Esophagus muscularis mucosa (tissue), 4 donors: ENCODE measurements at regions not wholly inside any gene's neighbourhood (a gene's known extent, or its start where the extent isn't known, plus 50 kb on each side); places are given as distances from the start of the nearest gene placed in this dataset.
"Not testable (repeated sequence)": the region's sequence is repeated elsewhere in the genome, so short reads cannot be mapped to it uniquely, and the experiment has no call there.

Experiments
- DNase-seq: peaks from one replicate; pipeline ENCODE4 v3.0.0-alpha.2; 2017; ENCODE audit errors: extremely low spot score
- H3K27ac ChIP-seq, 4 donors: fragments of 200-600 bp; sonication (generic); replicated peaks in 1 of 4; 1 replicate in 3 of 4; 2 replicates in 1 of 4; pipeline ENCODE4 v1.5.1; 2016 to 2019; ENCODE audit warnings: mild to moderate bottlenecking in 1 of 4
- H3K27me3 ChIP-seq, 4 donors: fragments of 200-600 bp; sonication (generic); one replicate each; pipeline versions ENCODE4 v1.5.1 to v1.6.0; 2016 to 2019
- H3K36me3 ChIP-seq, 4 donors: fragments of 200-600 bp; sonication (generic); one replicate each; pipeline ENCODE4 v1.5.1; 2016 to 2019
- H3K4me1 ChIP-seq, 4 donors: fragments of 200-600 bp; sonication (generic); one replicate each; pipeline ENCODE4 v1.5.1; 2016 to 2019
- H3K4me3 ChIP-seq, 4 donors: fragments of 200-600 bp; sonication (generic); 1 replicate in 2 of 4; 2 replicates in 2 of 4; pipeline ENCODE4 v1.5.1; 2016 to 2019; ENCODE audit warnings: mild to moderate bottlenecking in 4 of 4, moderate library complexity in 1 of 4
- H3K9me3 ChIP-seq, 4 donors: fragments of 200-600 bp; sonication (generic); 1 replicate in 3 of 4; 2 replicates in 1 of 4; pipeline ENCODE4 v1.5.1; 2016 to 2019
- WGBS: methylation state at CpG from one replicate; pipeline ENCODE4 v1.1.5; 2018; 5-methylcytosine and 5-hydroxymethylcytosine counted together
- intact Hi-C: fragments of 100-400 bp; cut with DNase I; formaldehyde crosslinking; loops from one replicate; pipeline ENCODE4 v1.15.1; 2023

GRCh38 chr15:30470601-30471365, 56.7 kb upstream of the GOLGA8R start:
- H3K4me1 ChIP-seq, H3K36me3 ChIP-seq, H3K9me3 ChIP-seq, DNase-seq, H3K27me3 ChIP-seq, intact Hi-C loops: not testable (repeated sequence)
- Histone ChIP-seq H3K4me3 (peak overlapping the region; percentile 51 to 60 (median 56)), H3K27ac (peak overlapping the region; percentile 76 to 86 (median 78))
- no CpG with 5 or more reads among the region's 89 CpGs for WGBS

DNA sequence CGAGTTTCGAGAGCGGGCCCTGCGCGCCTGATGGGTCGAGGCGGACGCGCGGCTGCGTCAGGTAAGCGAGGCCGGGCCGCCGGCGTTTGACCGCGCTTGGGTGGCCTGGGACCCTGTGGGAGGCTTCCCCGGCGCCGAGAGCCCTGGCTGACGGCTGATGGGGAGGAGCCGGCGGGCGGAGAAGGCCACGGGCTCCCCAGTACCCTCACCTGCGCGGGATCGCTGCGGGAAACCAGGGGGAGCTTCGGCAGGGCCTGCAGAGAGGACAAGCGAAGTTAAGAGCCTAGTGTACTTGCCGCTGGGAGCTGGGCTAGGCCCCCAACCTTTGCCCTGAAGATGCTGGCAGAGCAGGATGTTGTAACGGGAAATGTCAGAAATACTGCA, 57.3 kb upstream of the GOLGA8R start:
- H3K9me3 ChIP-seq, intact Hi-C loops, H3K36me3 ChIP-seq, H3K27me3 ChIP-seq, DNase-seq, H3K4me1 ChIP-seq: not testable (repeated sequence)
- H3K4me3 ChIP-seq = peak overlapping the region; percentile 51 to 60 (median 56)
- peak overlapping the region; percentile 76 to 86 (median 78) for H3K27ac ChIP-seq
- no CpG with 5 or more reads among the region's 34 CpGs for WGBS

- intact Hi-C loops, H3K4me3 ChIP-seq, H3K27ac ChIP-seq, H3K4me1 ChIP-seq, H3K36me3 ChIP-seq, H3K27me3 ChIP-seq, DNase-seq, H3K9me3 ChIP-seq: not testable (repeated sequence)
- WGBS = no CpG with 5 or more reads among the region's 10 CpGs
These were observed 57.9 kb upstream of the GOLGA8R start for GRCh38 chr15:30471817-30472551.

- intact Hi-C loops, H3K9me3 ChIP-seq, H3K4me3 ChIP-seq, H3K4me1 ChIP-seq, DNase-seq, H3K27me3 ChIP-seq, H3K27ac ChIP-seq: not testable (repeated sequence)
- peaks cover 4 to 22% (median 7%) of the 10 kb centered on the region in 4 donors for H3K36me3 ChIP-seq
- WGBS = 84% methylated on average over 9 of the region's 9 CpGs
These were observed 67.0 kb upstream of the GOLGA8Q start for GRCh38 chr15:30484887-30485286.

- H3K27me3 ChIP-seq, H3K27ac ChIP-seq, DNase-seq, intact Hi-C loops, H3K4me3 ChIP-seq, H3K9me3 ChIP-seq, H3K4me1 ChIP-seq: not testable (repeated sequence)
- peaks cover 4 to 18% (median 7%) of the 10 kb centered on the region in 4 donors for H3K36me3 ChIP-seq
- WGBS = 80% methylated on average over 17 of the region's 17 CpGs
These were observed 62.6 kb upstream of the GOLGA8Q start for GRCh38 chr15:30489237-30489636.

- H3K4me3 ChIP-seq, DNase-seq, H3K27me3 ChIP-seq, H3K27ac ChIP-seq, H3K9me3 ChIP-seq, H3K4me1 ChIP-seq, intact Hi-C loops: not testable (repeated sequence)
- 75% methylated on average over 1 of the region's 1 CpG for WGBS
- peaks cover 4 to 18% (median 7%) of the 10 kb centered on the region in 4 donors for H3K36me3 ChIP-seq
These were observed 61.5 kb upstream of the GOLGA8Q start for GRCh38 chr15:30490334-30490733.

DNA sequence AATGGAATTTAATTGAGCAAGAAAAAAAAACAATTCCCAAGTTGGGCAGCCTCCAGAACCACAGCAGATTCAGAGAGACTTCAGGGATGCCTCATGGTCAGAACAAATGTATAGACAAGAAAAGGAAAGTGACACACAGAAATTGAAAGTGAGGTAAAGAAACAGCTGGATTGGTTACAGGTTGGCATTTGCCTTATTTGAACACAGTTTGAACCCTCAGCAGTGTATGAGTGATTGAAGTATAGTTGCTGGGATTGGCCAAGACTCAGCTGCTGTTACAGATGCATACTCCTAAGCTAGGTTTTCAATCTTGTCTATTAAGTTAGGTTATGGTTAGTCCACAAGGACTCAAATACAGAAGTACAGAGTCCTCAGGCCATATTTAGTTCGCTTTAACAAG, 57.9 kb upstream of the GOLGA8Q start:
- DNase-seq, intact Hi-C loops, H3K36me3 ChIP-seq, H3K27ac ChIP-seq, H3K4me3 ChIP-seq, H3K9me3 ChIP-seq, H3K4me1 ChIP-seq, H3K27me3 ChIP-seq: not testable (repeated sequence)
- no CpG with 5 or more reads among the region's 1 CpG for WGBS

DNA sequence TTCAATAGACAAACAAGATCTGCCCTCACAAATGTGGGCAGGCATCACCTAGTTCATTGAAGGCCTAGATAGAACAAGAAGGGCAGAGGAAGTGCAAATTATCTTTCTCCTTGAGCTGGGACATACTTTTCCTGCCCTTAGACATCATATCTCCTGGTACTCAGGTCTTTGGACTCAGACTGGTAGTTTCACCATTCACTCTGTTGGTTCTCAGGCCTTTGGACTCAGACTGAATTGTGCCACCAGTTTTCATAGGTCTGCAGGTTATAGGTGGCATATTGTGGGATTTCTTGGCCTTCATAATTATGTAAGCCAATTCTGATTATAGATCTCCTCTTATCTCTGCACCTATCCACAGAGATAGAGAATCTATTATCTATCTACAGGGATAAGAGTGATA, 54.6 kb upstream of the GOLGA8Q start:
- H3K9me3 ChIP-seq, H3K4me3 ChIP-seq, H3K4me1 ChIP-seq, H3K27me3 ChIP-seq, H3K27ac ChIP-seq, DNase-seq, intact Hi-C loops, H3K36me3 ChIP-seq: not testable (repeated sequence)

DNA sequence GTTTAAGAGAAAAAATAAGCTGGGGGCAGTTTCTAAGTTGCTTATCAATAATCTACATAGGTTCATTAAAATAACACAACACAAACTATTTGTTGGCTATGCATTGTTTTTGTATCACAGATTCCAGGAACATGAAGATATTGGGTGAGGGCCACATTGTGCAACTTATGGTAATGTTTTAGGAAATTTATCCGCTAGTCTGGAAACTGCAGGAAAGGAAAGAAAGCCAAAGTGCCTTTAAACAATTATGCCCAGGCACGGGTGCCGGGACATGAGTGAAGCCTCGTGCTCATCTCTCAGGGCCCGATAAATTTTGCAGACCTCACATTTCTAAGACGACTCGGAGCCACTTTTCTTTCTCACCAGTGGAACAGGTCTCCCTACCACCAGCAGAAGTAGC, 52.6 kb upstream of the GOLGA8Q start:
- no CpG with 5 or more reads among the region's 7 CpGs for WGBS
- H3K9me3 ChIP-seq, H3K27ac ChIP-seq, H3K4me1 ChIP-seq, H3K4me3 ChIP-seq, H3K36me3 ChIP-seq, intact Hi-C loops, DNase-seq, H3K27me3 ChIP-seq: not testable (repeated sequence)

DNA sequence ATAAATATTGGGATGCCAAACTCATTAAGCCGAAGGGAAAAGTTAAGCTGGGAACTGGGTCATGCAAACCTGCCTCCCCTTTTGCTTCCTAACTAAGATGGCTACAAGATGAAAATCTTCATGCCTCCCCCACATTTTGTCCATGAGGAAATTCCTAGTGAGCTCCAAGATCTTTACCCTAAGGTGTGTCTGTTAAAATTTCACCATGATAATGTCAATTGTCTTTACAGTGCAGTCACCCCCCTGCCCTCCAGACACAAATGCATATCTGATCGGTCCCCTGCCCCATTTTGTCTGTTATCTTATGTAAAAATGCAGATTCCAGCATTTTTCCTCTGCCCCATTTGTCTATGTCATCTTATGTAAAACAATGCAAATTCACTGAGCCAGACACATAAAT, 51.3 kb upstream of the GOLGA8Q start:
- H3K27me3 ChIP-seq, H3K36me3 ChIP-seq, intact Hi-C loops, DNase-seq, H3K4me3 ChIP-seq, H3K4me1 ChIP-seq, H3K27ac ChIP-seq, H3K9me3 ChIP-seq: not testable (repeated sequence)
- 100% methylated on average over 1 of the region's 2 CpGs for WGBS
